Naive thymus-derived CD4-positive, alpha-beta T cell (primary cell): ENCODE measurements at regions not wholly inside any gene's neighbourhood (a gene's known extent, or its start where the extent isn't known, plus 50 kb on each side); places are given as distances from the start of the nearest gene placed in this dataset.

Experiments used
- ATAC-seq: fragments of 150-1000 bp; cut with Tn5 transposase; 2 replicates; pipeline ENCODE4 v1.10.0; 2021; ENCODE audit warnings: mild to moderate bottlenecking, moderate library complexity
- CTCF ChIA-PET: fragments of 350-600 bp; sonication (Branson Sonifier 250); formaldehyde crosslinking; loops from one replicate; lab custom pipeline; 2021; ENCODE audit warnings: antibody characterized with exemption; lab: Charles Lee
- POLR2A ChIA-PET: fragments of 350-600 bp; sonication (Branson Sonifier 250); formaldehyde crosslinking; loops from one replicate; lab custom pipeline; 2021; ENCODE audit warnings: antibody characterized with exemption, inconsistent platforms; lab: Charles Lee
- DNase-seq, 9 donors: peaks; one replicate each; pipeline versions ENCODE4 v3.0.0 to v3.0.0-alpha.2; 2020 to 2022; ENCODE audit warnings: mixed read lengths in 1 of 9
- H3K27ac ChIP-seq: one replicate; pipeline ENCODE4 v1.7.0; 2013; ENCODE audit warnings: mild to moderate bottlenecking, low read depth, low read length, moderate library complexity
- H3K27me3 ChIP-seq, 2 donors: one replicate each; pipeline ENCODE4 v1.7.0; 2013; ENCODE audit warnings: low read length in 2 of 2, mild to moderate bottlenecking in 2 of 2, moderate library complexity in 2 of 2; ENCODE audit not compliant: control insufficient read depth in 2 of 2, insufficient read depth in 2 of 2
- H3K36me3 ChIP-seq, 3 experiments: 1 replicate in 2 of 3; 2 replicates in 1 of 3; pipeline ENCODE4 v1.7.0; 2013; ENCODE audit warnings: low read length in 3 of 3, mild to moderate bottlenecking in 3 of 3, moderate library complexity in 1 of 3; ENCODE audit not compliant: insufficient read depth in 3 of 3, control insufficient read depth in 2 of 3
- H3K4me1 ChIP-seq, 2 donors: one replicate each; pipeline ENCODE4 v1.7.0; 2013; ENCODE audit warnings: low read length in 2 of 2, mild to moderate bottlenecking in 2 of 2, moderate library complexity in 1 of 2; ENCODE audit not compliant: control insufficient read depth in 2 of 2, insufficient read depth in 2 of 2
- H3K4me3 ChIP-seq: 2 replicates; pipeline ENCODE4 v1.7.0; 2013; ENCODE audit warnings: mild to moderate bottlenecking, low read length
- H3K9me3 ChIP-seq, 3 experiments: 1 replicate in 2 of 3; 2 replicates in 1 of 3; pipeline ENCODE4 v1.7.0; 2013; ENCODE audit warnings: low read length in 3 of 3; ENCODE audit not compliant: control insufficient read depth in 2 of 3
- H3K27ac Mint-ChIP-seq, 9 donors: one replicate each; pipeline ENCODE4 v1.8.0; 2020 to 2022; ENCODE audit warnings: mixed read lengths in 9 of 9, mild to moderate bottlenecking in 8 of 9, moderate library complexity in 5 of 9, inconsistent platforms in 2 of 9
- H3K27me3 Mint-ChIP-seq, 5 donors: one replicate each; pipeline ENCODE4 v1.8.0; 2021 to 2022; ENCODE audit warnings: mixed read lengths in 5 of 5, mild to moderate bottlenecking in 1 of 5
- H3K36me3 Mint-ChIP-seq, 5 donors: one replicate each; pipeline ENCODE4 v1.8.0; 2020 to 2022; ENCODE audit warnings: mixed read lengths in 5 of 5, mild to moderate bottlenecking in 3 of 5, inconsistent platforms in 1 of 5
- H3K4me1 Mint-ChIP-seq, 7 donors: one replicate each; pipeline ENCODE4 v1.8.0; 2020 to 2022; ENCODE audit warnings: mixed read lengths in 7 of 7, mild to moderate bottlenecking in 3 of 7, inconsistent platforms in 1 of 7
- H3K4me3 Mint-ChIP-seq, 10 donors: one replicate each; pipeline ENCODE4 v1.8.0; 2020 to 2022; ENCODE audit warnings: mild to moderate bottlenecking in 10 of 10, mixed read lengths in 10 of 10, moderate library complexity in 6 of 10, inconsistent platforms in 2 of 10
- H3K9me3 Mint-ChIP-seq, 11 donors: one replicate each; pipeline ENCODE4 v1.8.0; 2020 to 2022; ENCODE audit warnings: mixed read lengths in 11 of 11, mild to moderate bottlenecking in 4 of 11, inconsistent platforms in 1 of 11, moderate library complexity in 1 of 11
- intact Hi-C, 2 donors: fragments of 100-400 bp; cut with micrococcal nuclease; formaldehyde crosslinking; loops; one replicate each; pipeline ENCODE4 v1.15.1; 2023

- DNase-seq = no peak
- Mint-ChIP-seq H3K27ac (no peak overlapping the region), H3K27me3 (no peaks in the 10 kb centered on the region), H3K4me1 (no peaks in the 10 kb centered on the region), H3K36me3 (no peaks in the 10 kb centered on the region), H3K9me3 (peaks cover 0 to 7% (median 0%) of the 10 kb centered on the region in 11 donors), H3K4me3 (no peak overlapping the region)
- no peak overlapping the region for H3K4me3 ChIP-seq
- H3K9me3 ChIP-seq = no peaks in the 10 kb centered on the region
- H3K36me3 ChIP-seq = no peaks in the 10 kb centered on the region
- ATAC-seq = no peak
- intact Hi-C loops = no loop called here
- CTCF ChIA-PET = no interaction called here
- H3K27me3 ChIP-seq = no peaks in the 10 kb centered on the region
- POLR2A ChIA-PET = no interaction called here
- no peak overlapping the region for H3K27ac ChIP-seq
- H3K4me1 ChIP-seq = no peaks in the 10 kb centered on the region
Observed at GRCh38 chr13:69168436-69168835, 939.2 kb upstream of the ATXN8OS start.

- Mint-ChIP-seq H3K9me3 (peaks cover 0 to 14% (median 4%) of the 10 kb centered on the region in 11 donors), H3K4me3 (no peak overlapping the region), H3K27me3 (no peaks in the 10 kb centered on the region), H3K4me1 (no peaks in the 10 kb centered on the region), H3K27ac (no peak overlapping the region), H3K36me3 (no peaks in the 10 kb centered on the region)
- H3K36me3 ChIP-seq = no peaks in the 10 kb centered on the region
- intact Hi-C loops = no loop called here
- CTCF ChIA-PET = no interaction called here
- ATAC-seq = no peak
- no peaks in the 10 kb centered on the region for H3K27me3 ChIP-seq
- no peak overlapping the region for H3K4me3 ChIP-seq
- no peaks in the 10 kb centered on the region for H3K4me1 ChIP-seq
- no peak overlapping the region for H3K27ac ChIP-seq
- no peak for DNase-seq
- POLR2A ChIA-PET = no interaction called here
- H3K9me3 ChIP-seq = no peaks in the 10 kb centered on the region
Observed at GRCh38 chr13:69155136-69155535, 952.5 kb upstream of the ATXN8OS start.

DNA sequence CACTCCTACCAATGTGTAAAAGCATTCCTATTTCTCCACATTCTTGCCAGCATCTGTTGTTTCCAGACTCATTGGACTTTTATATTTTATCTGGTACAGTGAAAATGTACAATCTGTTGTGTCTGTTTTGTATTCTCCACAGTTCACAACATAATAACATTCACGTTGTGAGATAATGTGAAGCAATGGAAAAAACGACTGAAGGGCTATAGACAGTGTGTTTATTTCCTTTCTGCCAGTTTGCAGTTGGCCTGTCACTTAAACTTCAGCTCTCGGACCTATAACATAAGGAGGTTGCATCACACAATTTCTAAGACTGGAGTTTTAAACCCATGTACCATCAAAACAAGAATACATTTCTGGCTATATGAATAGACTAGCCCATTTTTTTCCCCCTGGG is 965.5 kb upstream of the ATXN8OS start:
- Mint-ChIP-seq H3K4me1 (no peaks in the 10 kb centered on the region), H3K9me3 (peaks cover 0 to 13% (median 4%) of the 10 kb centered on the region in 11 donors), H3K36me3 (no peaks in the 10 kb centered on the region), H3K27me3 (no peaks in the 10 kb centered on the region), H3K4me3 (no peak overlapping the region), H3K27ac (no peak overlapping the region)
- Histone ChIP-seq H3K9me3 (no peaks in the 10 kb centered on the region), H3K4me1 (no peaks in the 10 kb centered on the region), H3K27me3 (no peaks in the 10 kb centered on the region), H3K27ac (no peak overlapping the region), H3K36me3 (no peaks in the 10 kb centered on the region), H3K4me3 (no peak overlapping the region)
- ATAC-seq (no peak), DNase-seq (no peak)
- ChIA-PET POLR2A (no interaction called here), CTCF (no interaction called here)
- intact Hi-C loops = no loop called here

GRCh38 chr13:69124996-69125395 is 982.6 kb upstream of the ATXN8OS start:
- no peak overlapping the region for H3K4me3 ChIP-seq
- POLR2A ChIA-PET = no interaction called here
- intact Hi-C loops = no loop called here
- no peaks in the 10 kb centered on the region for H3K9me3 ChIP-seq
- H3K36me3 ChIP-seq = no peaks in the 10 kb centered on the region
- no peaks in the 10 kb centered on the region for H3K27me3 Mint-ChIP-seq
- H3K27ac ChIP-seq = no peak overlapping the region
- no peak for DNase-seq
- H3K4me1 Mint-ChIP-seq = no peaks in the 10 kb centered on the region
- H3K27ac Mint-ChIP-seq = no peak overlapping the region
- CTCF ChIA-PET = no interaction called here
- no peak for ATAC-seq
- H3K4me3 Mint-ChIP-seq = no peak overlapping the region
- no peaks in the 10 kb centered on the region for H3K36me3 Mint-ChIP-seq
- no peaks in the 10 kb centered on the region for H3K4me1 ChIP-seq
- no peaks in the 10 kb centered on the region for H3K27me3 ChIP-seq
- peaks cover 5 to 58% (median 16%) of the 10 kb centered on the region in 11 donors for H3K9me3 Mint-ChIP-seq

DNA sequence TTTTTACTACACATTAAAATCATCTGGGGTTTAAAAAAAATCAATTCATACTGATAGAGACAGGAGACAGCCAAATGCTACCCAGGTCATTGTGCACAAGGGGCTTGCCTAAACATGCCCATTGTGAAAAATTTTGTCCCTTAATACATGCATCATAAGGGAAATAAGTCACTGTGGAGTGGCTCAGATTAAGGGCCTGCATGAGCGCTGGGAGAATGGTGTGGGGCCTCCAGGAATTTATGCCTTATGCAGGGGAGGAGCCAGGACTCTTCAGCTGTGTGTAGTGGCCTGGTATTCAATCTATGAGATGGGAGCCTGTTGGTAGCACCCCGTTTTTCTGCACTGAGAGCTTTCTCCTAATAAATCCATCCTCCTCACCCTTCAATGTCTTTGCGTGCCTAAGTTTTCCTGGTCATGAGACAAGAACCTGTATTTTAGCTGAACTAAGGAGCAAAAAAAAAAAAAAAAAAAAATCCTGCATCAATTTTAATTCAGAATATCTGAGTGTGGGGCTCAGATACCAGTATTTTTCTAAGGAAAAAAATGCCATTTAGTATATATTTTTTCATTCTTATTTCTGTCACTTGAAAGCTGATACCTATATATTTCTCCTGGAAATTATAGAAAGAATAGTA is 997.6 kb upstream of the ATXN8OS start:
- peaks cover 0 to 32% (median 7%) of the 10 kb centered on the region in 11 donors for H3K9me3 Mint-ChIP-seq
- CTCF ChIA-PET = no interaction called here

GRCh38 chr13:69108486-69108885 is 999.1 kb upstream of the ATXN8OS start:
- DNase-seq = no peak
- H3K9me3 Mint-ChIP-seq = peaks cover 0 to 34% (median 8%) of the 10 kb centered on the region in 11 donors
- H3K4me1 Mint-ChIP-seq = no peaks in the 10 kb centered on the region
- Histone ChIP-seq H3K36me3 (no peaks in the 10 kb centered on the region), H3K9me3 (peaks cover 0 to 11% (median 7%) of the 10 kb centered on the region in 3 experiments), H3K4me1 (no peaks in the 10 kb centered on the region), H3K27ac (no peak overlapping the region), H3K27me3 (no peaks in the 10 kb centered on the region), H3K4me3 (no peak overlapping the region)
- no peaks in the 10 kb centered on the region for H3K27me3 Mint-ChIP-seq
- ATAC-seq = no peak
- no peak overlapping the region for H3K27ac Mint-ChIP-seq
- intact Hi-C loops = no loop called here
- H3K4me3 Mint-ChIP-seq = no peak overlapping the region
- H3K36me3 Mint-ChIP-seq = peaks cover 0 to 4% (median 0%) of the 10 kb centered on the region in 5 donors
- POLR2A ChIA-PET = no interaction called here
- CTCF ChIA-PET = no interaction called here

More for the DNA sequence above, 997.6 kb upstream of the ATXN8OS start:
- Histone ChIP-seq H3K4me3 (no peak overlapping the region), H3K36me3 (no peaks in the 10 kb centered on the region), H3K27me3 (no peaks in the 10 kb centered on the region), H3K4me1 (no peaks in the 10 kb centered on the region), H3K9me3 (peaks cover 0 to 11% (median 7%) of the 10 kb centered on the region in 3 experiments), H3K27ac (no peak overlapping the region)
- H3K36me3 Mint-ChIP-seq = peaks cover 0 to 4% (median 0%) of the 10 kb centered on the region in 5 donors
- H3K27ac Mint-ChIP-seq = no peak overlapping the region
- POLR2A ChIA-PET = no interaction called here
- ATAC-seq (no peak), DNase-seq (no peak)
- H3K4me1 Mint-ChIP-seq = no peaks in the 10 kb centered on the region
- intact Hi-C loops = no loop called here
- H3K27me3 Mint-ChIP-seq = no peaks in the 10 kb centered on the region
- no peak overlapping the region for H3K4me3 Mint-ChIP-seq

DNA sequence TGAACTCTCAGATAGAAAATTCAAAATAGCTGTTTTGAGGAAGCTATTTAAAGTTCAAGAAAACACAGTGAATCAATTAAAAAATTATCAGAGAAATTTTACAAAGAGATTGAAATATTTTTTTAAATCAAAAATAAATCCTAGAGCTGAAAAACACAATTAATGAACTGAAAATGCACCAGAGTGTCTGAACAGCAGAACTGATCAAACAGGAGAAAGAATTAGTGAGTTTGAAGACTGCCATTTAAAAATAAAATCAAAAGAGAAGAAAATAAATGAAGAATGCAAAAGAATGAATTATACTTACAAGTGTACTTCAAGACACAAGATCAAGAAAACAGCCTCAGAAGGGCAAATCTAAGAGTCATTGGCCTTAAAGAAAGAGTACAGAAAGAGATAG is 1000.2 kb upstream of the ATXN8OS start:
- ATAC-seq (no peak), DNase-seq (no peak)
- Histone ChIP-seq H3K4me3 (no peak overlapping the region), H3K9me3 (peaks cover 0 to 11% (median 7%) of the 10 kb centered on the region in 3 experiments), H3K27me3 (no peaks in the 10 kb centered on the region), H3K36me3 (no peaks in the 10 kb centered on the region), H3K27ac (no peak overlapping the region), H3K4me1 (no peaks in the 10 kb centered on the region)
- Mint-ChIP-seq H3K27ac (no peak overlapping the region), H3K36me3 (peaks cover 0 to 4% (median 0%) of the 10 kb centered on the region in 5 donors), H3K9me3 (peaks cover 0 to 34% (median 9%) of the 10 kb centered on the region in 11 donors), H3K4me1 (no peaks in the 10 kb centered on the region), H3K27me3 (no peaks in the 10 kb centered on the region), H3K4me3 (no peak overlapping the region)
- POLR2A ChIA-PET = no interaction called here
- CTCF ChIA-PET = no interaction called here
- intact Hi-C loops = no loop called here
